ENCODE measurements at regions not wholly inside any gene's neighbourhood (a gene's known extent, or its start where the extent isn't known, plus 50 kb on each side); places are given as distances from the start of the nearest gene placed in this dataset.

- Histone ChIP-seq H3K9ac (replicated peaks in 1 of 4; ENCODE audit: extremely low read depth in 1 of 4, low read depth in 3 of 4, low read length in 3 of 4) (no peak overlapping the region), H3K14ac (ENCODE audit: insufficient read length) (no peak overlapping the region), H2BK20ac (ENCODE audit: low read length) (no peak overlapping the region), H3K18ac (ENCODE audit: extremely low read depth, low read length) (no peak overlapping the region), H2BK12ac (ENCODE audit: low read depth, low read length) (no peak overlapping the region), H4K5ac (ENCODE audit: insufficient read length, low read depth, low read length) (no peak overlapping the region), H2BK15ac (ENCODE audit: low read length) (no peak overlapping the region), H3K4me3 (ENCODE audit: extremely low read depth in 1 of 4, insufficient read depth in 2 of 4, low read depth in 3 of 4, low read length in 4 of 4) (no peak overlapping the region), H3K9me3 (ENCODE audit: insufficient read depth in 2 of 2, low read depth in 1 of 2, low read length in 1 of 2) (no peaks in the 10 kb centered on the region), H3K36me3 (ENCODE audit: control insufficient read depth in 2 of 4, insufficient read depth in 4 of 4, low read length in 3 of 4) (no peaks in the 10 kb centered on the region), H3K23me2 (ENCODE audit: low read depth, low read length) (no peaks in the 10 kb centered on the region), H4K8ac (ENCODE audit: extremely low read depth, insufficient read depth, low read length) (no peak overlapping the region), H4K91ac (replicated peaks; ENCODE audit: insufficient read length, low read length) (no peak overlapping the region), H3K27ac (ENCODE audit: low read depth, low read length) (no peak overlapping the region), H3K27me3 (replicated peaks in 1 of 4; ENCODE audit: control insufficient read depth in 3 of 4, extremely low read depth in 1 of 4, insufficient read depth in 3 of 4, low read length in 3 of 4) (no peaks in the 10 kb centered on the region), H3K23ac (ENCODE audit: insufficient read length) (no peak overlapping the region), H3K4ac (replicated peaks; ENCODE audit: insufficient read length, low read depth, low read length) (no peak overlapping the region), H3K79me2 (ENCODE audit: control insufficient read depth in 1 of 2, insufficient read depth in 2 of 2, low read length in 2 of 2) (no peaks in the 10 kb centered on the region), H2BK120ac (replicated peaks; ENCODE audit: low read depth, low read length) (no peak overlapping the region), H2AFZ (ENCODE audit: low read length) (no peak overlapping the region), H3K56ac (replicated peaks; ENCODE audit: insufficient read length, low read depth, low read length) (no peak overlapping the region), H3K4me1 (replicated peaks in 1 of 4; ENCODE audit: control insufficient read depth in 3 of 4, insufficient read depth in 4 of 4, low read length in 3 of 4) (no peaks in the 10 kb centered on the region), H3K79me1 (ENCODE audit: low read depth, low read length) (no peaks in the 10 kb centered on the region), H3K4me2 (ENCODE audit: insufficient read depth in 1 of 2, low read depth in 2 of 2, low read length in 2 of 2) (no peak overlapping the region), H4K20me1 (replicated peaks in 1 of 2; ENCODE audit: control insufficient read depth in 1 of 2, insufficient read depth in 2 of 2, low read length in 2 of 2) (no peaks in the 10 kb centered on the region), H2BK5ac (ENCODE audit: low read depth, low read length) (no peak overlapping the region), H2AK5ac (ENCODE audit: low read depth, low read length) (no peak overlapping the region)
- ChIA-PET POLR2A (ENCODE audit: partially characterized antibody) (no interaction called here), CTCF (ENCODE audit: partially characterized antibody) (no interaction called here)
- 92% methylated on average over 7 of the region's 7 CpGs; no CpG with 5 or more reads in 1 of the 2 experiments for WGBS, 2 experiments (ENCODE audit: extremely low coverage in 1 of 2, insufficient coverage in 1 of 2, insufficient read length in 1 of 2, insufficient replicate concordance in 2 of 2, low coverage in 1 of 2, low lambda C conversion rate in 2 of 2, missing lambda C conversion rate in 1 of 2)
- FAIRE-seq (no peak), DNase-seq (ENCODE audit: low read depth in 1 of 2, low spot score in 2 of 2) (no peak)
- TF ChIP-seq ATF2 (IDR thresholded peaks at IDR 0.05; ENCODE audit: low read length), result no peak
- no peak for TF ChIP-seq JUN (IDR thresholded peaks at IDR 0.05; ENCODE audit: low read depth, low read length)
Measured at GRCh38 chrX:127574829-127575228, 477.4 kb downstream of the ACTRT1 start.
